ENCODE measurements at regions not wholly inside any gene's neighbourhood (a gene's known extent, or its start where the extent isn't known, plus 50 kb on each side); places are given as distances from the start of the nearest gene placed in this dataset.

DNA sequence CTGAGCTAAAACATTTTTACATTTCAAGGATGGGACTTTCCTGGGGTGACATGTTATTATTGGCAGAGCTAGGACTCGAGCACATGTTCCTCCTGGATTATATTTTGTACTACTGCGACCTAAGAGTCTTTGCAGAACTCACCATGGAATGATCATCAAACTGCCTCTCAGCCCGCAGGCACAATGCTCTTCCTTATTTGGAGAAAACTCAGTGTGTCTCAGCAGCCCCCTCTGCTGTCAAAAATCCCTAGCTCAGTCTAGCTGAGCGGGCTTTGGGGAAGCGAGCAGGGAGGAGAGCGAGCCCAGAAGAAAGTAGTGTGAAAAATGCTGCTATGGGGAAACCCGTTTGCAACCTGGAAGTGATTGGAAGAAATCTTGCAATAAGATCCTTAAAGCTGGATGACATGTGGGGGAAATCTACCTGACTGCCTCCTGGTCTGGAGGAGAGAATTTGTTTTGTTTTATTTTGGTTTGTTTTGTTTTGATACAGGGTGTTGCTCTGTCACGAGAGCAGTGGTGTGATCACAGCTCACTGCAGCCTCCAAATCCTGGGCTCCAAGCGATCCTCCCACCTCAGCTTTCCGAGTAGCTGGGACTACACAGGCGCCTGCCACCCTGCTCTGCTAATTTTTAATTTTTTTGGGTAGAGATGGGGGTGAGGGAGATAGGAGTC, 89.9 kb upstream of the CLINT1 start:
- TF ChIP-seq, protein P1, sequence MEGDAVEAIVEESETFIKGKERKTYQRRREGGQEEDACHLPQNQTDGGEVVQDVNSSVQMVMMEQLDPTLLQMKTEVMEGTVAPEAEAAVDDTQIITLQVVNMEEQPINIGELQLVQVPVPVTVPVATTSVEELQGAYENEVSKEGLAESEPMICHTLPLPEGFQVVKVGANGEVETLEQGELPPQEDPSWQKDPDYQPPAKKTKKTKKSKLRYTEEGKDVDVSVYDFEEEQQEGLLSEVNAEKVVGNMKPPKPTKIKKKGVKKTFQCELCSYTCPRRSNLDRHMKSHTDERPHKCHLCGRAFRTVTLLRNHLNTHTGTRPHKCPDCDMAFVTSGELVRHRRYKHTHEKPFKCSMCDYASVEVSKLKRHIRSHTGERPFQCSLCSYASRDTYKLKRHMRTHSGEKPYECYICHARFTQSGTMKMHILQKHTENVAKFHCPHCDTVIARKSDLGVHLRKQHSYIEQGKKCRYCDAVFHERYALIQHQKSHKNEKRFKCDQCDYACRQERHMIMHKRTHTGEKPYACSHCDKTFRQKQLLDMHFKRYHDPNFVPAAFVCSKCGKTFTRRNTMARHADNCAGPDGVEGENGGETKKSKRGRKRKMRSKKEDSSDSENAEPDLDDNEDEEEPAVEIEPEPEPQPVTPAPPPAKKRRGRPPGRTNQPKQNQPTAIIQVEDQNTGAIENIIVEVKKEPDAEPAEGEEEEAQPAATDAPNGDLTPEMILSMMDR (IDR thresholded peaks at IDR 0.05): peak; percentile 53 to 89 (median 80)
- no peak for TF ChIP-seq POLR2A (IDR thresholded peaks at IDR 0.05)

All from Peyer's patch (tissue), 4 donors.